Activated CD4-positive, alpha-beta T cell treated with anti-CD3 and anti-CD28 coated beads, Interleukin-2, Interleukin-4, amounts not matched to agents 100 ng/mL and 50 ng/mL, durations not matched to agents 16 hours and 8 hours (primary cell): ENCODE measurements at regions not wholly inside any gene's neighbourhood (a gene's known extent, or its start where the extent isn't known, plus 50 kb on each side); places are given as distances from the start of the nearest gene placed in this dataset.

Experiments
- DNase-seq: peaks from one replicate; pipeline ENCODE4 v3.0.0-alpha.2; 2020; ENCODE audit warnings: low spot score

- no peak for DNase-seq
Measured at GRCh38 chr3:72591522-72592421, 256.5 kb downstream of the SHQ1 start.

- DNase-seq = no peak
Measured at GRCh38 chr3:72590732-72591221, 257.5 kb downstream of the SHQ1 start.

GRCh38 chr3:72587282-72587681 lies 261.0 kb downstream of the SHQ1 start:
- DNase-seq = no peak

DNA sequence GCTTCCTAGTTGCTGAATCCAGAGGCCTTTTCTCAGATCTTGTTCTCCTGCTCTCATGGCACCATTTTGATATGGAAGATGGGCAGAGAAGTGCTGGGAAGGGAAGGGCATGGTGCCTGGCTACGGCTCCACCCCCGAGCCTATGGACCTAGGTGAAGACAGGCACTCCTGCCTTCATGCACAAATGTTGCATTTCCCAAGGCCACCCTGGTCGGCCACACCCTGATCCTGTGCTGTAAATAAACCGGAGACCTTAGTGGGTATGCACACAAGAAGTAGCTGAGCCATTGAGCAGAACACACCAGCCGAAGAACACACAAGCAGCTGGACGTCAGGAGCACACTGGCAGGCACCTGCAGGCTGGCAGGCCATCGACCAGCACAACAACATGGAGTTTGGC lies 261.6 kb downstream of the SHQ1 start:
- DNase-seq = no peak

- DNase-seq = no peak
Measured at GRCh38 chr3:72585966-72586365, 262.3 kb downstream of the SHQ1 start.

- DNase-seq = no peak
Measured at GRCh38 chr3:72584262-72584661, 264.0 kb downstream of the SHQ1 start.

GRCh38 chr3:72582963-72583362 lies 265.3 kb downstream of the SHQ1 start:
- DNase-seq = no peak

DNA sequence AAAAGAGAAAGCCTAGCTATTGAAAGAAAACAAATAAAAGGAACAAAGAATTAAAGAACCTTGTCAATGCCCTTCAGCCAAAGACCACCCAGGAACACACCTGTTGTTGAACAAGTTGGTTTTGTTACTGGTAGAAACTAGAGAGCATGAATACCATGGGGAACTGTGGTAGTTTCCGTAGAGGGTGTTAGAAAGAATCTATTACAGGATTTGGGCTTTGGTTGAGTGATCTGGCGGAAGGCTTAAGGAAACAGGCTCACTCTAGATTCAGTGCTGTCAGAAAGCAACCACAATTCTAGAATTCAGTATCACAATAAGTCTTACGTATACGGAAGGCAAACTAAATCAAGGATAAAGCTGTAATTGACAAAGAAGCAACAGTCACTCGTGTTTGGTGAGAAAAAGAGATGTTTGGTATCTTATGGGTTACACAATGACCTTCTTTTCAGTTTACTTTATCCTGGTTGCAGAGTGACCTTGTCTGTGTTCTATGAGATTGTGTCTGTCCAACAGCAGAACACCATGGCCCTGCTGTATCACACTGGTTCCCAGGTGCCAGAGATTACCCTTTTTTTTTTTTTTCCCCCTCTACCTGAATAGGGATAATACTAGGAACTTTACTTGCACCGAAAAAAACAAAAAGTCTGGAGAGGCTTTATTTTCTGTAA lies 265.9 kb downstream of the SHQ1 start:
- DNase-seq = no peak

GRCh38 chr3:72580900-72581299 lies 267.3 kb downstream of the SHQ1 start:
- no peak for DNase-seq

- no peak for DNase-seq
Measured at GRCh38 chr3:72580246-72580756, 267.9 kb downstream of the SHQ1 start.

- DNase-seq = no peak
Measured at GRCh38 chr3:72579581-72580245, 268.5 kb downstream of the SHQ1 start.

DNA sequence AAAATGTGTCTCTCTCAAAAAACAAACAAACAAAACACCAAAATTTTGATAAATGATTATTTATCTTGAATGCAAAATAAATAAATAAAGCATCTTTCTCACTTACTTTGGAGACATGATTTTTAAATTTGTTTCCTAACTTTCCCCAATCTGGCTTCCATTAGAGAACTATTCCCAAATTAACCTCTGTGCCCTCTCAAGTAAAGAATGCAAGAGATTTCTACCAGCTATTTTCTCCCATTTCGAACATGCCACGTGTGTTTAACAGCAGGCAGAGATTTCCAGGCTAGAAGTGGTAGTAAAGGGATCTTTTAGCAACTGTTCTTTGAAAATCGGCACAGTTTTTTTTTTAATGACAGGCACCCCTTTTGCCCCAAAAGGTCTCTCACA lies 269.1 kb downstream of the SHQ1 start:
- DNase-seq = no peak

DNA sequence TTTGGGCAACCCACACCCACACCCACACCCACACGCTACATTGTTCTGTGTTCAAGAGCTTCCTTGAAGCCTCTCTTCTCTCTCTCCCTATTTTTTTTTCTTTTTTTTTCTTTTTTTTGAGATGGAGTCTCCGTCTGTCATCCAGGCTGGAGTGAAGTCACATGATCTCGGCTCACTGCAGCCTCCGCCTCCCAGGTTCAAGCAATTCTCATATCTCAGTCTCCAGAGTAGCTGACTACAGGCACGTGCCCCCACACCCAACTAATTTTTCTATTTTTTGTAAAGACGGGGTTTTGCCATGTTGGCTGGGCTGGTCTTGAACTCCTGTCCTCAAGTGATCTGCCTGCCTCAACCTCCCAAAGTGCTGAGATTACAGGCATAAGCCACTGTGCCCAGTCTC lies 271.1 kb downstream of the SHQ1 start:
- DNase-seq = no peak

DNA sequence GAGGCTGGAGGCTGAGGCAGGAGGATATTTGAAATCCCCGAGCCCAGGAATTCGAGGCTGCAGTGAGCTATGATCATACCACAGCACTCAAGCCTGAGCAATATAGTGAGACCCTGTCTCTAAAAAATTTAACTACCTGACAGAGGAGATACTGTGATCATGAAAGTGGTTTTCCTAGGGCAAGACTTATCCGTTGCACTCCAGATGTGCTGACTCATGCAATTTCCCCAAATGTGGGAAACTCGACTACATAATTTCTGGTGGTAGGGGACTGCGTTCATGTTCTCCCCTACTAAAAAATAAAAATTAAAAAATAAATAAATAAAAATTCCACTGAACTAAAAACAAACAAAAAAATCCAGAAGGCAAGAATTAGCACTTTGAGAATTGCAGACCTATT lies 271.7 kb downstream of the SHQ1 start:
- no peak for DNase-seq

- no peak for DNase-seq
Measured at GRCh38 chr3:72574144-72574543, 274.1 kb downstream of the SHQ1 start.

- no peak for DNase-seq
Measured at GRCh38 chr3:72573051-72573450, 275.2 kb downstream of the SHQ1 start.

DNA sequence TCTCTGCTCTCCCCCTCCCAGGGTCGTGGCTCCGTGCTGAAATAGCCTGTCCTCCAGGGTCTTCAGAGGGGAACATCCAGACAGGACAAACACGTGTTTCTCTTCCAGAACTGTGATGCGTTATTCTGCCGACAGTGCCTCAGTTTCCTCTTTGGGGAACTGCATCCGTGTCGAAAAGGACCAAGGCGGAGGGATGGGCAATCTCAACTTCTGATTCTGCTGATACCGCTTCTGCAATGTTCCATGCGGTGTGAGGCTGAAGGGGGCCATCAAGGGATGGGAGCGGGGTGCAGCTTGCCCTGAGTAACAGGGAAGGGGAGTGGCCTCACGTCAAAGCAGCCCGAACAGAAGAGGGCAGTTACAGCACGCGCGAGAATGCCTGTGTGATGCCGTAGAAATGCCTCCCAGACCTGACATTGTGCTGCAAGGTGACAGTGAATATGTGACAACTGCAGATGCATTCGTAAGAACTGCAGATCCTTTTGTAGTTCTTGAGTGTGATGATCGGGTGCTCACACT lies 275.7 kb downstream of the SHQ1 start:
- no peak for DNase-seq

- DNase-seq = no peak
Measured at GRCh38 chr3:72571638-72572114, 276.6 kb downstream of the SHQ1 start.

DNA sequence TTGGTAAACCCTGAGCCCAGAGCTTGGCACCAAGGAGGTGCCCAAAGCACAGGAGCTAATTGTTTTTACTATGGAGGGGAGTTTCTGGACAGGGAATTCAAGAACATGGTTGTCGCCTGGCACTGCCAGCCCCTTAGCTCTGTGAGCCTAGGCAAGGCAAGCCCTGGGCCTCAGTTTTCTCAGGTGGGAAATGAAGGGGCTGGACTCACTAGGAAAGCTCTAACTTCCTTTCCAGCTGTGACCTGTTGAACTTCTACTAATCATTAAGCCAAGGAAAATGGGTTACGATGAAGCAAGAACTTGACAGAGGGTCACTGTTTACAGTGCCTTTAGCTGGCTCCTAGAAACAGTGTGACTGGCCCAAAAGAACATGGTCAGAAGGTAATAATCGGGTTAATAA lies 277.2 kb downstream of the SHQ1 start:
- no peak for DNase-seq

- DNase-seq = no peak
Measured at GRCh38 chr3:72569754-72570440, 278.3 kb downstream of the SHQ1 start.

DNA sequence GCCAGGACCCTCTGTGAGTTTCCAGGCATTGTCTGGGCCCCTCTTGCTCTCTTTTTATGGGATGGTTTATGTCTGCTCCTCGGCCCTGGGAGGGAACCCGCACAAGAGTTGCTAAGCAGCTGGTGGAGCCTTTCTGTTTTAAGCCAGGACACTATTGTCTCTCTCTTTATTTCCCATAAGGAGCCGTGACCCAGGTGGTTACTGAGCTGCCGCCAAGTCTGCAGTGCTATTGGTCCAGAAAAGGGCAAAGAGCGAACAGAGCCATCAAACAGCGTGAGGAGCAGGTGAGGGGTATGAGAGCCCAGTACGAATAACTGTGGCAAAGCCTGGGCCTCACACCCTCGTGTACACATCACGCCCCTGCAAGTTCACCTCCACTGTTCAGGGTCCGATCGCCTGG lies 280.2 kb downstream of the SHQ1 start:
- DNase-seq = no peak

DNA sequence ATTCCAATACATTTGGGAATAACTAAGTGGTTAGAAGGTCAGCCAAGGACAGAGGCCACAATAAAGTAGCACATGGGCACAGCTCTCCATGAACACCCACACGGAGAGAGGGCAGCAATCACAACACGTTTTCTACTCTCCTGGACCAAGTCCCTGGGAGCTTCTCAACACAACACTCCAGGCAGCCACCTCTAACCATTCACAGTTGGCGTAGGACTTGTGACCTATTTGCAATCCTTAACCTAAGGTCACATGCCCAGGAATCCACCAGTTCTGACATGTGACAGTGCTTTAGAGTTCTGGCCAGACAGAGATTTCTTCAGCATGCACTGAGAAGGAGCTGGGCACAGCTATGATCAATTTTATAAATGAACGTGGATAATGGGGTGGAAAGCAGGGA lies 280.8 kb downstream of the SHQ1 start:
- no peak for DNase-seq
